IPS-20b (cell line): ENCODE measurements at regions not wholly inside any gene's neighbourhood (a gene's known extent, or its start where the extent isn't known, plus 50 kb on each side); places are given as distances from the start of the nearest gene placed in this dataset.

Experiments
- H3K27ac ChIP-seq: one replicate; pipeline ENCODE4 v1.5.1; 2013; ENCODE audit warnings: low read length
- H3K27me3 ChIP-seq: 2 replicates; pipeline ENCODE4 v1.6.1; 2013; ENCODE audit warnings: mild to moderate bottlenecking, low read length, inconsistent platforms; ENCODE audit not compliant: insufficient read depth
- H3K36me3 ChIP-seq: 2 replicates; pipeline ENCODE4 v1.6.1; 2013; ENCODE audit warnings: low read depth, mild to moderate bottlenecking, inconsistent platforms, low read length, moderate library complexity; ENCODE audit not compliant: insufficient read depth
- H3K4me1 ChIP-seq: 2 replicates; pipeline ENCODE4 v1.6.1; 2013; ENCODE audit warnings: mild to moderate bottlenecking, control low read depth, inconsistent platforms, low read length, moderate library complexity; ENCODE audit not compliant: insufficient read depth
- H3K4me3 ChIP-seq: 2 replicates; pipeline ENCODE4 v1.5.1; 2013; ENCODE audit warnings: mild to moderate bottlenecking, low read length, inconsistent platforms
- H3K9ac ChIP-seq: 2 replicates; pipeline ENCODE4 v1.6.1; 2013; ENCODE audit warnings: low read depth, mild to moderate bottlenecking, inconsistent platforms, low read length, moderate library complexity
- H3K9me3 ChIP-seq: 2 replicates; pipeline ENCODE4 v1.6.1; 2013; ENCODE audit warnings: mild to moderate bottlenecking, low read depth, low read length, inconsistent platforms; ENCODE audit not compliant: insufficient read depth

- Histone ChIP-seq H3K9ac (no peak overlapping the region), H3K4me3 (no peak overlapping the region), H3K27ac (no peak overlapping the region), H3K9me3 (no peaks in the 10 kb centered on the region), H3K27me3 (no peaks in the 10 kb centered on the region), H3K4me1 (0 out of 2 replicates have a peak, but pooled peaks cover 2% of the 10 kb centered on the region), H3K36me3 (no peaks in the 10 kb centered on the region)
These were observed 231.8 kb downstream of the PIK3R1 start for GRCh38 chr5:68447136-68447929.

- H3K36me3 ChIP-seq: no peaks in the 10 kb centered on the region
- no peak overlapping the region for H3K4me3 ChIP-seq
- H3K9ac ChIP-seq: no peak overlapping the region
- H3K9me3 ChIP-seq: no peaks in the 10 kb centered on the region
- H3K27me3 ChIP-seq: no peaks in the 10 kb centered on the region
- H3K27ac ChIP-seq: no peak overlapping the region
- H3K4me1 ChIP-seq: 0 out of 2 replicates have a peak, but pooled peaks cover 2% of the 10 kb centered on the region
These were observed 233.8 kb downstream of the PIK3R1 start for GRCh38 chr5:68449380-68449779.

- no peaks in the 10 kb centered on the region for H3K36me3 ChIP-seq
- H3K27ac ChIP-seq: no peak overlapping the region
- H3K4me1 ChIP-seq: 0 out of 2 replicates have a peak, but pooled peaks cover 2% of the 10 kb centered on the region
- no peaks in the 10 kb centered on the region for H3K9me3 ChIP-seq
- no peak overlapping the region for H3K4me3 ChIP-seq
- no peak overlapping the region for H3K9ac ChIP-seq
- H3K27me3 ChIP-seq: no peaks in the 10 kb centered on the region
These were observed 234.8 kb downstream of the PIK3R1 start for GRCh38 chr5:68450245-68450852.

- no peak overlapping the region for H3K4me3 ChIP-seq
- H3K9ac ChIP-seq: no peak overlapping the region
- no peaks in the 10 kb centered on the region for H3K9me3 ChIP-seq
- peaks cover 6% of the 10 kb centered on the region; the same call in 1 of the 2 replicates for H3K4me1 ChIP-seq
- H3K36me3 ChIP-seq: no peaks in the 10 kb centered on the region
- H3K27me3 ChIP-seq: no peaks in the 10 kb centered on the region
- H3K27ac ChIP-seq: no peak overlapping the region
These were observed 236.7 kb downstream of the PIK3R1 start for GRCh38 chr5:68452286-68452685.

- Histone ChIP-seq H3K27me3 (no peaks in the 10 kb centered on the region), H3K4me1 (peaks cover 6% of the 10 kb centered on the region; the same call in 1 of the 2 replicates), H3K4me3 (no peak overlapping the region), H3K27ac (no peak overlapping the region), H3K36me3 (no peaks in the 10 kb centered on the region), H3K9me3 (no peaks in the 10 kb centered on the region), H3K9ac (no peak overlapping the region)
These were observed 238.6 kb downstream of the PIK3R1 start for GRCh38 chr5:68454172-68454571.

GRCh38 chr5:68454766-68455165, 239.2 kb downstream of the PIK3R1 start:
- H3K9ac ChIP-seq: no peak overlapping the region
- H3K4me1 ChIP-seq: peaks cover 6% of the 10 kb centered on the region; the same call in 1 of the 2 replicates
- no peak overlapping the region for H3K27ac ChIP-seq
- no peak overlapping the region for H3K4me3 ChIP-seq
- H3K36me3 ChIP-seq: no peaks in the 10 kb centered on the region
- no peaks in the 10 kb centered on the region for H3K27me3 ChIP-seq
- H3K9me3 ChIP-seq: no peaks in the 10 kb centered on the region

GRCh38 chr5:68455216-68455615, 239.7 kb downstream of the PIK3R1 start:
- no peak overlapping the region for H3K9ac ChIP-seq
- H3K9me3 ChIP-seq: no peaks in the 10 kb centered on the region
- H3K4me3 ChIP-seq: no peak overlapping the region
- H3K4me1 ChIP-seq: peaks cover 6% of the 10 kb centered on the region; the same call in 1 of the 2 replicates
- no peak overlapping the region for H3K27ac ChIP-seq
- no peaks in the 10 kb centered on the region for H3K27me3 ChIP-seq
- H3K36me3 ChIP-seq: no peaks in the 10 kb centered on the region

GRCh38 chr5:68456756-68457217, 241.2 kb downstream of the PIK3R1 start:
- Histone ChIP-seq H3K27me3 (no peaks in the 10 kb centered on the region), H3K9ac (no peak overlapping the region), H3K4me1 (peaks cover 12% of the 10 kb centered on the region; the same call in 1 of the 2 replicates), H3K9me3 (no peaks in the 10 kb centered on the region), H3K27ac (no peak overlapping the region), H3K4me3 (no peak overlapping the region), H3K36me3 (no peaks in the 10 kb centered on the region)

GRCh38 chr5:68457285-68457684, 241.7 kb downstream of the PIK3R1 start:
- no peaks in the 10 kb centered on the region for H3K36me3 ChIP-seq
- peaks cover 12% of the 10 kb centered on the region; the same call in 1 of the 2 replicates for H3K4me1 ChIP-seq
- no peaks in the 10 kb centered on the region for H3K9me3 ChIP-seq
- H3K27me3 ChIP-seq: no peaks in the 10 kb centered on the region
- no peak overlapping the region for H3K4me3 ChIP-seq
- H3K27ac ChIP-seq: no peak overlapping the region
- no peak overlapping the region for H3K9ac ChIP-seq

GRCh38 chr5:68458416-68459021, 243.0 kb downstream of the PIK3R1 start:
- peaks cover 12% of the 10 kb centered on the region; the same call in 1 of the 2 replicates for H3K4me1 ChIP-seq
- no peak overlapping the region for H3K9ac ChIP-seq
- no peak overlapping the region for H3K4me3 ChIP-seq
- no peaks in the 10 kb centered on the region for H3K9me3 ChIP-seq
- no peaks in the 10 kb centered on the region for H3K27me3 ChIP-seq
- H3K36me3 ChIP-seq: no peaks in the 10 kb centered on the region
- no peak overlapping the region for H3K27ac ChIP-seq

GRCh38 chr5:68459093-68459809, 243.7 kb downstream of the PIK3R1 start:
- Histone ChIP-seq H3K9me3 (no peaks in the 10 kb centered on the region), H3K9ac (no peak overlapping the region), H3K27ac (no peak overlapping the region), H3K36me3 (no peaks in the 10 kb centered on the region), H3K4me3 (no peak overlapping the region), H3K27me3 (no peaks in the 10 kb centered on the region), H3K4me1 (peaks cover 12% of the 10 kb centered on the region; the same call in 1 of the 2 replicates)
